Upper lobe of left lung (tissue), 6 donors: ENCODE measurements at regions not wholly inside any gene's neighbourhood (a gene's known extent, or its start where the extent isn't known, plus 50 kb on each side); places are given as distances from the start of the nearest gene placed in this dataset.

Experiments used
- ATAC-seq, 2 donors: fragments of 200-7000 bp; cut with Tn5 transposase; one replicate each; pipeline ENCODE4 v1.9.1; 2022; ENCODE audit warnings: mild to moderate bottlenecking in 2 of 2, moderate library complexity in 2 of 2; ENCODE audit not compliant: low FRiP score in 2 of 2
- DNase-seq, 2 donors: peaks; one replicate each; pipeline ENCODE4 v3.0.0-alpha.2; 2019 to 2020
- H3K27ac ChIP-seq, 4 donors: fragments of 200-600 bp; sonication (generic); one replicate each; pipeline ENCODE4 v1.5.1; 2016 to 2019
- H3K27me3 ChIP-seq, 4 donors: fragments of 200-600 bp; sonication (generic); one replicate each; pipeline ENCODE4 v1.5.1; 2017 to 2019
- H3K36me3 ChIP-seq, 4 donors: fragments of 200-600 bp; sonication (generic); one replicate each; pipeline ENCODE4 v1.5.1; 2016 to 2019
- H3K4me1 ChIP-seq, 4 donors: fragments of 200-600 bp; sonication (generic); one replicate each; pipeline ENCODE4 v1.5.1; 2018 to 2019
- H3K4me3 ChIP-seq, 4 donors: fragments of 200-600 bp; sonication (generic); one replicate each; pipeline ENCODE4 v1.5.1; 2017 to 2019; ENCODE audit warnings: mild to moderate bottlenecking in 2 of 4, moderate library complexity in 1 of 4
- H3K9me3 ChIP-seq, 4 donors: fragments of 200-600 bp; sonication (generic); one replicate each; pipeline ENCODE4 v1.5.1; 2018 to 2019
- CTCF ChIP-seq, 6 experiments: fragments of 450-650 bp in 4 of 6; fragments of 200-600 bp in 2 of 6; sonication (generic) in 2 of 6; IDR thresholded peaks; one replicate each; pipeline ENCODE4 v1.5.1; 2016 to 2019; ENCODE audit warnings: antibody characterized with exemption in 6 of 6
- EP300 ChIP-seq, 4 donors: sonication (generic); formaldehyde crosslinking; IDR thresholded peaks; one replicate each; pipeline ENCODE4 v1.5.1; 2017; ENCODE audit warnings: antibody characterized with exemption in 4 of 4, control low read depth in 2 of 4
- POLR2A ChIP-seq, 4 donors: fragments of 450-650 bp; IDR thresholded peaks; one replicate each; pipeline ENCODE4 v1.5.1; 2016 to 2017; ENCODE audit warnings: antibody characterized with exemption in 4 of 4, mild to moderate bottlenecking in 2 of 4
- POLR2AphosphoS5 ChIP-seq, 2 donors: sonication (generic); formaldehyde crosslinking; IDR thresholded peaks; one replicate each; pipeline ENCODE4 v1.5.1; 2017; ENCODE audit warnings: antibody characterized with exemption in 2 of 2
- WGBS, 2 donors: methylation state at CpG; one replicate each; pipeline ENCODE4 v1.1.5; 2017 to 2018; 5-methylcytosine and 5-hydroxymethylcytosine counted together
- donor health status: DM: no; HTN: no; CAD: no; lungs with moderate emphysema.
- donor health status: DM: no; HTN: yes; CAD: no; lungs with severe emphysema.

DNA sequence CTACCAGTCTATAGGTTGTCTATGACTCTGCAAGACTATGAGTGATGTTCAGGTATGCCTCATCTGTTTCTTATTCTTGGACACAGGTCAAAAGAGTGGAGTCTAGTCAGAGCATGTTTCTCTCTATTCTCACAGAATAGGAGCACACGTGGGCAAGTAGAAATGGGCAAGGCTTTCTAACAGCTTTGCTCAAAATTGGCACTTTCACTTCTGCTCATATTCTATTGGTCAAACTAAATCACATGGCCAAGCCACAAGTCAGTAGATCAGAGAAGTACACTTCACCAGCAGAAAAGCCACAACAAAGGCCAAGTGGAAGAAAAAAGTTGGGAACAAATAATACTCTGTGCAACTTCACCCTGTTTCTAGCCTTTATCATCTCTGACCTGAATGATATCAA lies 354.5 kb upstream of the SYNCRIP start:
- no peak for TF ChIP-seq POLR2AphosphoS5 (IDR thresholded peaks at IDR 0.05)
- no peak for TF ChIP-seq CTCF (IDR thresholded peaks at IDR 0.05)
- no peak for TF ChIP-seq EP300 (IDR thresholded peaks at IDR 0.05)
- TF ChIP-seq POLR2A (IDR thresholded peaks at IDR 0.05): no peak
- no peaks in the 10 kb centered on the region for H3K36me3 ChIP-seq
- ATAC-seq: no peak
- no peaks in the 10 kb centered on the region for H3K27me3 ChIP-seq
- H3K4me3 ChIP-seq: no peak overlapping the region
- no peak overlapping the region for H3K27ac ChIP-seq
- H3K9me3 ChIP-seq: no peaks in the 10 kb centered on the region
- no peak for DNase-seq
- 68 to 86% methylated on average over 1 of the region's 1 CpG for WGBS, 2 donors
- H3K4me1 ChIP-seq: no peaks in the 10 kb centered on the region

DNA sequence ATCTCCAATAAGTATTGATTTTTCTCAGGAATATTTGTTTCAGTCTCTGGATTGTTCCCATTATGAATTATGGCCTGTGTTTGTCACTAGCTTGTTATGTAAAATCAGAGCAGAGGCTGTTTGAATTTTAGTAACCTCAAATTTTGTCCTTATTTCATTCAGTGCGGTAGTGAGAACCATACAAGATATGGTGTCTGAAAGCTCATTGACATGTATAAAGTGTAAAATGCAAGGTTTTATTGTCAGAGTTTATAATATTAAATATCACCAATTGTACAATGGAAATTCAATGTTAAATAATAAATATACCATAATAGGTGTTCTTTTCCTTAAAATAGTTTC lies 353.3 kb upstream of the SYNCRIP start:
- H3K9me3 ChIP-seq: no peaks in the 10 kb centered on the region
- WGBS, 2 donors: 94 to 100% methylated on average over 1 of the region's 1 CpG
- ATAC-seq (no peak), DNase-seq (no peak)
- no peaks in the 10 kb centered on the region for H3K27me3 ChIP-seq
- TF ChIP-seq EP300 (IDR thresholded peaks at IDR 0.05) (no peak), CTCF (IDR thresholded peaks at IDR 0.05) (no peak), POLR2AphosphoS5 (IDR thresholded peaks at IDR 0.05) (no peak), POLR2A (IDR thresholded peaks at IDR 0.05) (no peak)
- H3K36me3 ChIP-seq: no peaks in the 10 kb centered on the region
- H3K4me3 ChIP-seq: no peak overlapping the region
- no peak overlapping the region for H3K27ac ChIP-seq
- no peaks in the 10 kb centered on the region for H3K4me1 ChIP-seq

GRCh38 chr6:85995339-85996033 lies 352.8 kb upstream of the SYNCRIP start:
- TF ChIP-seq CTCF (IDR thresholded peaks at IDR 0.05) (no peak), POLR2AphosphoS5 (IDR thresholded peaks at IDR 0.05) (no peak), EP300 (IDR thresholded peaks at IDR 0.05) (no peak), POLR2A (IDR thresholded peaks at IDR 0.05) (no peak)
- DNase-seq (no peak), ATAC-seq (no peak)
- Histone ChIP-seq H3K27me3 (no peaks in the 10 kb centered on the region), H3K4me1 (no peaks in the 10 kb centered on the region), H3K36me3 (no peaks in the 10 kb centered on the region), H3K9me3 (no peaks in the 10 kb centered on the region), H3K27ac (no peak overlapping the region), H3K4me3 (no peak overlapping the region)
- 75 to 87% methylated on average over 2 of the region's 2 CpGs for WGBS, 2 donors

DNA sequence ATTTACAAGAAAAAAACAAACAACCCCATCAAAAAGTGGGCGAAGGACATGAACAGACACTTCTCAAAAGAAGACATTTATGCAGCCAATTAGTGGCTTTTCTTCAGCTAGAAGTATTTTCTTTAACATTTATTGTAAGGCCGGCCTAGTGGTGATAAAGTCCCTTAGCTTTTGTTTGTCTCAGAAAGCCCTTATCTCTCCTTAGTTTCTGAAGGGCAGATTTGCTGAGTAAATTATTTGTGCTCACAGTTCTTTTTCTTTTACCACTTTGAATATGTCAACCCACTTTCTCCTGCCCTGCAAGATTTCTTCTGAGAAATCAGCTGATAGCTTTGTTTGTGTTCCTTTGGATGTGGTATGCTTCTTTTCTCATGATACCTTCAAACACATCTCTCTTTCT lies 344.0 kb upstream of the SYNCRIP start:
- WGBS, 2 donors: 86 to 88% methylated on average over 2 of the region's 2 CpGs
- TF ChIP-seq EP300 (IDR thresholded peaks at IDR 0.05) (no peak), POLR2AphosphoS5 (IDR thresholded peaks at IDR 0.05) (no peak), CTCF (IDR thresholded peaks at IDR 0.05) (no peak), POLR2A (IDR thresholded peaks at IDR 0.05) (no peak)

GRCh38 chr6:85983032-85983659 lies 340.5 kb upstream of the SYNCRIP start:
- Histone ChIP-seq H3K4me1 (peaks cover 0 to 3% (median 0%) of the 10 kb centered on the region in 4 donors), H3K4me3 (no peak overlapping the region), H3K27ac (no peak overlapping the region), H3K27me3 (no peaks in the 10 kb centered on the region), H3K36me3 (no peaks in the 10 kb centered on the region), H3K9me3 (peaks cover 0 to 16% (median 5%) of the 10 kb centered on the region in 4 donors)
- 50 to 57% methylated on average over 2 of the region's 2 CpGs for WGBS, 2 donors
- no peak for DNase-seq
- TF ChIP-seq EP300 (IDR thresholded peaks at IDR 0.05) (no peak), POLR2AphosphoS5 (IDR thresholded peaks at IDR 0.05) (no peak), POLR2A (IDR thresholded peaks at IDR 0.05) (no peak)
- no peak for ATAC-seq

More for the DNA sequence above, 344.0 kb upstream of the SYNCRIP start:
- ATAC-seq (no peak), DNase-seq (no peak)
- Histone ChIP-seq H3K27me3 (no peaks in the 10 kb centered on the region), H3K9me3 (peaks cover 0 to 16% (median 5%) of the 10 kb centered on the region in 4 donors), H3K4me3 (no peak overlapping the region), H3K27ac (no peak overlapping the region), H3K4me1 (no peaks in the 10 kb centered on the region), H3K36me3 (no peaks in the 10 kb centered on the region)
